Right lobe of liver (tissue), 6 donors: ENCODE measurements at regions not wholly inside any gene's neighbourhood (a gene's known extent, or its start where the extent isn't known, plus 50 kb on each side); places are given as distances from the start of the nearest gene placed in this dataset.

Experiments used
- ATAC-seq, 4 donors: fragments of 200-7000 bp; cut with Tn5 transposase; one replicate each; pipeline ENCODE4 v1.9.1; 2020; ENCODE audit warnings: mild to moderate bottlenecking in 4 of 4, moderate library complexity in 4 of 4
- DNase-seq, 3 donors: peaks; one replicate each; pipeline ENCODE4 v3.0.0-alpha.2; 2020
- H3K27ac ChIP-seq, 3 donors: fragments of 200-600 bp; one replicate each; pipeline ENCODE4 v1.8.0; 2022
- H3K27me3 ChIP-seq, 2 donors: fragments of 200-600 bp; one replicate each; pipeline ENCODE4 v1.8.0; 2022
- H3K36me3 ChIP-seq, 4 donors: fragments of 200-600 bp; sonication (generic) in 1 of 4; one replicate each; pipeline versions ENCODE4 v1.5.1 to v1.8.0; 2017 to 2022; ENCODE audit warnings: control low read depth in 1 of 4
- H3K4me1 ChIP-seq, 4 donors: fragments of 200-600 bp; sonication (generic) in 1 of 4; one replicate each; pipeline versions ENCODE4 v1.5.1 to v1.8.0; 2017 to 2022; ENCODE audit warnings: control low read depth in 1 of 4
- H3K4me3 ChIP-seq, 3 donors: fragments of 200-600 bp; one replicate each; pipeline ENCODE4 v1.8.0; 2022
- H3K9me3 ChIP-seq, 4 donors: fragments of 200-600 bp; sonication (generic) in 1 of 4; one replicate each; pipeline versions ENCODE4 v1.5.1 to v1.8.0; 2017 to 2022; ENCODE audit warnings: control low read depth in 1 of 4
- CTCF ChIP-seq, 4 donors: fragments of 200-600 bp in 3 of 4; fragments of 450-650 bp in 1 of 4; IDR thresholded peaks; one replicate each; pipeline versions ENCODE4 v1.5.1 to v1.8.0; 2016 to 2022; ENCODE audit warnings: antibody characterized with exemption in 4 of 4, mild to moderate bottlenecking in 2 of 4
- POLR2A ChIP-seq: fragments of 450-650 bp; IDR thresholded peaks from one replicate; pipeline ENCODE4 v1.6.1; 2017; ENCODE audit warnings: antibody characterized with exemption, mild to moderate bottlenecking
- WGBS: methylation state at CpG from one replicate; pipeline ENCODE4 v1.1.6; 2018; ENCODE audit warnings: low coverage, low lambda C conversion rate; ENCODE audit not compliant: insufficient coverage; ENCODE audit errors: missing lambda C conversion rate; 5-methylcytosine and 5-hydroxymethylcytosine counted together
- intact Hi-C, 2 donors: fragments of 100-400 bp; cut with DNase I; formaldehyde crosslinking; loops; one replicate each; pipeline versions ENCODE4 v1.11.2 to v1.14.1; 2022
- donor health status: DM: no; HTN: yes; CAD: no.
- donor health status: DM: no; HTN: no; CAD: no.
- donor health status: DM: no; HTN: no; CAD: no.
- donor health status: DM: no; HTN: yes; CAD: no.
- donor health status: DM: no; HTN: yes; CAD: no.

- Histone ChIP-seq H3K4me1 (no peaks in the 10 kb centered on the region), H3K4me3 (no peak overlapping the region), H3K27me3 (no peaks in the 10 kb centered on the region), H3K36me3 (no peaks in the 10 kb centered on the region), H3K27ac (no peak overlapping the region), H3K9me3 (no peaks in the 10 kb centered on the region)
- DNase-seq (no peak), ATAC-seq (no peak)
- TF ChIP-seq POLR2A, result no peak
- intact Hi-C loops, result no loop called here
- WGBS, result 69% methylated on average over 2 of the region's 2 CpGs
Measured at GRCh38 chr1:38222891-38223290, 176.3 kb upstream of the POU3F1 start.

- H3K9me3 ChIP-seq, result no peaks in the 10 kb centered on the region
- H3K36me3 ChIP-seq, result no peaks in the 10 kb centered on the region
- H3K4me3 ChIP-seq, result no peak overlapping the region
- DNase-seq, result no peak
- intact Hi-C loops, result no loop called here
- no peaks in the 10 kb centered on the region for H3K4me1 ChIP-seq
- no peaks in the 10 kb centered on the region for H3K27me3 ChIP-seq
- WGBS, result 49% methylated on average over 8 of the region's 9 CpGs
- TF ChIP-seq POLR2A (no peak), CTCF (IDR thresholded peaks at IDR 0.05) (no peak)
- H3K27ac ChIP-seq, result no peak overlapping the region
- ATAC-seq, result no peak
Measured at GRCh38 chr1:38221006-38221649, 174.5 kb upstream of the POU3F1 start.

- intact Hi-C loops, result no loop called here
- H3K9me3 ChIP-seq, result no peaks in the 10 kb centered on the region
- no peak for ATAC-seq
- H3K4me3 ChIP-seq, result no peak overlapping the region
- 100% methylated on average over 1 of the region's 5 CpGs for whole genome bisulfite sequencing
- H3K27me3 ChIP-seq, result no peaks in the 10 kb centered on the region
- H3K27ac ChIP-seq, result no peak overlapping the region
- TF ChIP-seq CTCF (IDR thresholded peaks at IDR 0.05), result no peak
- TF ChIP-seq POLR2A, result no peak
- no peaks in the 10 kb centered on the region for H3K36me3 ChIP-seq
- H3K4me1 ChIP-seq, result no peaks in the 10 kb centered on the region
- DNase-seq, result no peak
Measured at GRCh38 chr1:38217316-38217715, 170.7 kb upstream of the POU3F1 start.

- no peak for TF ChIP-seq CTCF (IDR thresholded peaks at IDR 0.05)
- no peak for TF ChIP-seq POLR2A
- ATAC-seq (peak; percentile 20 to 48 (median 30)), DNase-seq (no peak)
Measured at GRCh38 chr1:38213646-38214434, 167.2 kb upstream of the POU3F1 start.

GRCh38 chr1:38210895-38211177, 164.2 kb upstream of the POU3F1 start:
- no peak for ATAC-seq
- TF ChIP-seq CTCF (IDR thresholded peaks at IDR 0.05) (no peak), POLR2A (no peak)
- Histone ChIP-seq H3K4me1 (no peaks in the 10 kb centered on the region), H3K36me3 (no peaks in the 10 kb centered on the region), H3K27ac (no peak overlapping the region), H3K27me3 (no peaks in the 10 kb centered on the region), H3K4me3 (no peak overlapping the region), H3K9me3 (no peaks in the 10 kb centered on the region)
- 100% methylated on average over 1 of the region's 1 CpG for WGBS
- DNase-seq, result no peak
- intact Hi-C loops, result no loop called here

More at GRCh38 chr1:38213646-38214434, 167.2 kb upstream of the POU3F1 start:
- Histone ChIP-seq H3K4me3 (no peak overlapping the region), H3K27ac (no peak overlapping the region), H3K36me3 (no peaks in the 10 kb centered on the region), H3K4me1 (no peaks in the 10 kb centered on the region), H3K27me3 (no peaks in the 10 kb centered on the region), H3K9me3 (no peaks in the 10 kb centered on the region)
- intact Hi-C loops, result no loop called here
- 44% methylated on average over 32 of the region's 34 CpGs for WGBS
